ENCODE measurements at regions not wholly inside any gene's neighbourhood (a gene's known extent, or its start where the extent isn't known, plus 50 kb on each side); places are given as distances from the start of the nearest gene placed in this dataset.

DNA sequence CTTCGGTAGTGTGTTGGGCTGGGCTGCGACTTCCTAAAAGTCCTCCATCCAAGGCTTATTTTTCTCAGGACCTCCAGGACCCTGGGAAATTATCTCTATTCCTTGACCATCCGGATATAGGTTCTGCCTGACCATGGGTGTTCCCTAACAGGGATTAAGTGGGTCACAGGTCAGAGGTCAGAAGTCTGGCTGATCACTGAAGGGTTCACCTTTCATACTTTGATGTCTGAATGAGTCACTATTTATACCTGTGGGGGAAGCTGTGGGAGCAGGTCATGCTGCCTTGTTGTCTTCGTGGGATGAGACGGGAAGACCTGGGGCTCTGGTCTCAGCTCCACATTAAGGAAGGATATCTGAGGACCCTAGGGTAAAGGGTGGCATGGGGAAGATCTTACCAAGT is 65.0 kb upstream of the ETV3 start:
- H3K27ac ChIP-seq = no peak overlapping the region
- TF ChIP-seq, protein P1, sequence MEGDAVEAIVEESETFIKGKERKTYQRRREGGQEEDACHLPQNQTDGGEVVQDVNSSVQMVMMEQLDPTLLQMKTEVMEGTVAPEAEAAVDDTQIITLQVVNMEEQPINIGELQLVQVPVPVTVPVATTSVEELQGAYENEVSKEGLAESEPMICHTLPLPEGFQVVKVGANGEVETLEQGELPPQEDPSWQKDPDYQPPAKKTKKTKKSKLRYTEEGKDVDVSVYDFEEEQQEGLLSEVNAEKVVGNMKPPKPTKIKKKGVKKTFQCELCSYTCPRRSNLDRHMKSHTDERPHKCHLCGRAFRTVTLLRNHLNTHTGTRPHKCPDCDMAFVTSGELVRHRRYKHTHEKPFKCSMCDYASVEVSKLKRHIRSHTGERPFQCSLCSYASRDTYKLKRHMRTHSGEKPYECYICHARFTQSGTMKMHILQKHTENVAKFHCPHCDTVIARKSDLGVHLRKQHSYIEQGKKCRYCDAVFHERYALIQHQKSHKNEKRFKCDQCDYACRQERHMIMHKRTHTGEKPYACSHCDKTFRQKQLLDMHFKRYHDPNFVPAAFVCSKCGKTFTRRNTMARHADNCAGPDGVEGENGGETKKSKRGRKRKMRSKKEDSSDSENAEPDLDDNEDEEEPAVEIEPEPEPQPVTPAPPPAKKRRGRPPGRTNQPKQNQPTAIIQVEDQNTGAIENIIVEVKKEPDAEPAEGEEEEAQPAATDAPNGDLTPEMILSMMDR (IDR thresholded peaks at IDR 0.05) = no peak

DNA sequence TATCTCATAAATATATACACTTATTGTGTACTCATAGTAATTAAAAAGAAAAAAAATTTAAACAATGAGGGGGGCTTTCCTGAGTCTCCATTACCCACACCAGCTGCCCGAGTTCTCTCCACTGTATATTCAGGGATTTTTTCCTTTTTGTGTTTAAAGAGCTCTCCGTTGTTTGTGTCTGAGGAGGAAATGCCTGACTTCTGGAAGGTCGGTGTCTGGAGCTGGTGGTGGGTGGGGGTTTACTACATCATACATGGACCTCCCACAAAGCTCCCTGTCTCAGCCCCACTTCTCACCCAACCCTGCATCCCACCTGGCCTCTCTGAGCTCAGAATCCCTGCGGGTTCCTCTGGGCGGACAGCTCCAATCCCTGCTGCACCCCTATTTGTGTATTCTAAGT is 64.1 kb upstream of the ETV3 start:
- H3K27ac ChIP-seq = no peak overlapping the region
- no peak for TF ChIP-seq ZFX (IDR thresholded peaks at IDR 0.05; ENCODE audit: borderline replicate concordance)
- TF ChIP-seq, protein P1 (IDR thresholded peaks at IDR 0.05) = no peak

DNA sequence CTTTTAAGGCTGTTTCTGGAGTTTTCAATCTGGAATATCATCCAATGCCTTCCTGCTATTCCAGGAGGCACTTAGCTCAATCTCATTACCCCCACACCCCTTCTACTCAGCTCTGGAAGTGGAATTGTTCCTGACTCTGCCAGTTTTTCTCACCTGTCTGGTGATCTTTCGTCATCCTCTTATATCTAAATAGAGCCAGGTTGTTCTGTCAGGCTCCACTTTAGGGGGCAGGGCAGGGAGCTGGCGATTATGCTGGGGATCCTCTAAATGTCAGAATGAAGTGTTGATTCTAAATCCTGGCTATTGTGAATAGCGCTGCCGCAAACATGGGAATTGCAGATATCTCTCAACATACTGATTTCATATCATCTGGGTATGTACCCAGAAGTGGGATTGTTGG is 63.6 kb upstream of the ETV3 start:
- TF ChIP-seq, protein P1 (IDR thresholded peaks at IDR 0.05) = no peak
- TF ChIP-seq ZFX (IDR thresholded peaks at IDR 0.05; ENCODE audit: borderline replicate concordance) = no peak
- H3K27ac ChIP-seq = no peak overlapping the region

DNA sequence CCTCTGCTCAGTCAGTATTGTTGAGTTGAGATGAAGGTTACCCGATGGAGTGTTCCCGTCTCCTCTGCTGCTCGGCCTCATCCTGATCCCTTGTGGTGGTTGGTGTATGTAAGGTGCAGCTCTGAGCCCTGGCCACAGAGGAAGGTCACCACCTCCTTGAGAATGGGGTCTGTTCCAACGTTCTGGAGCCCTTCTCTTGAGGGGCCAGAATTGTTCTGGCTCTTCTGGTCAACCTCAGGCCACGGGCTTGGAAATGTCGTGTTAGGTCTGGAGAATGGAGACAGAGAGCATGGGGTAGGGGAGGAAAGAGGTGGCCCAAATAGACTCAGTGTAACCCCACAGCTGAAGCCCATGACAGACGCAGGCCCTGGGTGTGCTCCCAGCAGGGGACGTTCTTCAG is 62.3 kb upstream of the ETV3 start:
- TF ChIP-seq ZFX (IDR thresholded peaks at IDR 0.05; ENCODE audit: borderline replicate concordance) = no peak
- TF ChIP-seq, protein P1 (IDR thresholded peaks at IDR 0.05) = no peak
- no peak overlapping the region for H3K27ac ChIP-seq

DNA sequence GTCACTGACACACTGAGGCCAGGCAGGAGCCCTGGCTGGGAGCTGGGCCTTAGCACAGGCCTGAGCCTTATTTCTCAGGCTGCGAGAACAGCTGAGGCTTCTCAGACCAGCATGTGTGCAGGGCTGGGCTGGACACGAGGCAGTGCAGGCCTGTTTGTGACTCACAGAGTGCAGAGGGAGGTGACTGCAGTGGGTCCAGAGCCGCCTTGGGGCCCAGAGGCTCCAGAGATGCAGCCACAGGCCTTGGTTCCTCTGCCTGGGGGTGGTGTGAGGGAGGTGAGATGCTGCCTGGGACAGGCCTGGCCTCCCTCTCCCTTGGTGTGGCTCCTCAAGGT is 61.2 kb upstream of the ETV3 start:
- H3K27ac ChIP-seq = no peak overlapping the region
- TF ChIP-seq, protein P1 (IDR thresholded peaks at IDR 0.05) = no peak
- TF ChIP-seq ZFX (IDR thresholded peaks at IDR 0.05; ENCODE audit: borderline replicate concordance) = no peak

DNA sequence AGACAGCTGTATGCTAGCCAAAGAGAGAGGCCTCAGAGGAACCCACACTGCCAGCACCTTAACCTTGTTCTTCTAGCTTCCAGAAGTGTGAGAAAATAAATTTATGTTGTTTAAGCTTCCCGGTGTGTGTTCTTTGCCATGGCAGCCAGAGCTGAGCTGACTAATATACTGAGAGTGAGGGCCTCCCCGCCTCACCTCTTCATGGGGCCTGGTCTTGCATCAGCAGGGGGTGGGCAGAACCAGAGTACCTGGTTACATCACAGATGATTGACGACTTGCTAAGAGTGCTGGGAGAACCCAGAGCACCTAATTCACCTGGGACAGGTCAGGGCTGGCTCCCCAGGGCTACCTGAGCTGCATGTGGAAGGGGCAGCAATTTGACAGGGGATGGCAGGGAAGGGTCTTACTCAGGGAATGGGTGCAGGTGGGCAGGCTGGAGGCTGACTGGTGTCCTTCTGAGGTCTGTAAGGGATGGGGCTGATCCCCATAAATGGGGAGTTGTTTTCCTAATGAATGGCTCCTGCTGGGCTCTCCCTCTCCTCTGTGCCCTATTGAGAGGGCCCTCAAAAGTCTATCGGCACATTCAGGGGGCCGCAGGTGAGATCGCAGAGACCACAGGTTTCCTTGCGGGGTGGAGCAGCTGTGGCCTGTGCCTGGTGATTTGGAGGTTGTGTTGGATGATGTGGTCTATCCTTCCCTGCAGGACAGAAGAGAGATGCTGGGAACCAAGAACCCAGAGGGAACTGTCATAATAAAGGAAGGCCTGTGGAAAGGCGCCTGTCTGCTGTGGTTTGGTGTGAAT is 60.6 kb upstream of the ETV3 start:
- TF ChIP-seq ZFX (IDR thresholded peaks at IDR 0.05; ENCODE audit: borderline replicate concordance) = no peak
- TF ChIP-seq, protein P1 (IDR thresholded peaks at IDR 0.05) = no peak
- H3K27ac ChIP-seq = no peak overlapping the region

DNA sequence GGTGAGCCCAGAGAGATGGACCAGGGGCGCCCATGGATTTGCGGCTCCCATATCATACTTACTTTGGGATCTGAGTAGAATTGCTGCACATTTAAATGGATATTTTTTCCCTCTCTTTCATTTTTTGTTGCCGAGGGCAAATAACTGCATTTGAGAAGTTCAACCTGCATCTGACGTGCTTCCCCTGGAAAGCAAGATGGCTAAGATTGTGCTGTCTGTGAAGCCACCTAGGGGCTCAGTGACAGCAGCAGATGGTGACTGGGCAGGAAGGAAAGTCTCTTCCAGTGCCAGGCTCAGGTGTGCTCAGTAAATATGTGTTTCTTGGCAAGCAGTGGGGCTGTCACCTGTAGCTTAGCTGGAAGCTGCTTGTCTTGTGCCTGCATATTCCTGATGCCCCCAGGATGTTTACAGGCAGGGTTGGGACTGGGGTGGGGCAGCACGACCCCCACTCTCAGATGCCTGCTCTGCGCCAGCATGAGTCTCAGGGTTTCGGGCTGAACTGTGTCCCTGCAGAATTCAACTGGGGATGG is 59.8 kb upstream of the ETV3 start:
- no peak for TF ChIP-seq ZFX (IDR thresholded peaks at IDR 0.05; ENCODE audit: borderline replicate concordance)
- TF ChIP-seq, protein P1 (IDR thresholded peaks at IDR 0.05) = no peak
- no peak overlapping the region for H3K27ac ChIP-seq

Data from 22Rv1 (cell line).